IMR-90 (cell line): ENCODE measurements at regions not wholly inside any gene's neighbourhood (a gene's known extent, or its start where the extent isn't known, plus 50 kb on each side); places are given as distances from the start of the nearest gene placed in this dataset.
A peak's percentile ranks its signal among the peaks of the same experiment; 100 is the strongest.

Experiments
- ATAC-seq: fragments of 200-7000 bp; cut with Tn5 transposase; 2 replicates; pipeline ENCODE4 v1.9.1; 2020; ENCODE audit warnings: low read depth, mild to moderate bottlenecking, moderate library complexity
- BruUV-seq: library from RNA; stranded (reverse); fragments of 400-500 nt; replicated peaks from 2 replicates; lab custom pipeline; 2021; lab: Mats Ljungman, UMichigan
- CTCF ChIA-PET: fragments of 300-600 bp; formaldehyde crosslinking; extraction: SDS; loops from one replicate; lab custom pipeline; 2021; ENCODE audit warnings: antibody characterized with exemption; lab: Yijun Ruan, JAX
- POLR2A ChIA-PET: fragments of 300-600 bp; sonication (Branson Sonifier 250); formaldehyde crosslinking; loops from one replicate; lab custom pipeline; 2022; ENCODE audit warnings: antibody characterized with exemption; ENCODE audit not compliant: unreplicated experiment; lab: Charles Lee
- DNase-seq: peaks from one replicate; pipeline ENCODE4 v3.0.0; 2013
- H2AFZ ChIP-seq: replicated peaks from 2 replicates; pipeline ENCODE3; 2013; ENCODE audit warnings: low read length, mild to moderate bottlenecking; ENCODE audit not compliant: poor library complexity
- H2AK5ac ChIP-seq: 2 replicates; pipeline ENCODE4 v1.6.1; 2013; ENCODE audit warnings: low read depth, low read length, inconsistent platforms
- H2AK9ac ChIP-seq: replicated peaks from 2 replicates; pipeline ENCODE3; 2013; ENCODE audit warnings: mild to moderate bottlenecking, low read depth, low read length, moderate library complexity; ENCODE audit not compliant: poor library complexity
- H2BK120ac ChIP-seq: 2 replicates; pipeline ENCODE4 v1.6.1; 2013; ENCODE audit warnings: low read depth, low read length, inconsistent platforms
- H2BK15ac ChIP-seq: 3 replicates; pipeline ENCODE4 v1.6.1; 2013; ENCODE audit warnings: low read depth, low read length, inconsistent platforms
- H2BK20ac ChIP-seq: 2 replicates; pipeline ENCODE4 v1.6.1; 2013; ENCODE audit warnings: low read depth, mild to moderate bottlenecking, inconsistent platforms, low read length, moderate library complexity
- H2BK5ac ChIP-seq: 2 replicates; pipeline ENCODE4 v1.6.1; 2013; ENCODE audit warnings: mild to moderate bottlenecking, low read depth, low read length, inconsistent platforms; ENCODE audit not compliant: poor library complexity, severe bottlenecking
- H3K14ac ChIP-seq: replicated peaks from 2 replicates; pipeline ENCODE4 v1.6.1; 2013; ENCODE audit warnings: low read depth, low read length, inconsistent platforms
- H3K18ac ChIP-seq: 2 replicates; pipeline ENCODE4 v1.6.1; 2013; ENCODE audit warnings: low read depth, low read length, control low read depth
- H3K23ac ChIP-seq: 2 replicates; pipeline ENCODE4 v1.6.1; 2013; ENCODE audit warnings: low read depth, low read length, inconsistent platforms
- H3K27ac ChIP-seq: 2 replicates; pipeline ENCODE4 v1.5.1; 2013; ENCODE audit warnings: mild to moderate bottlenecking, control low read depth, low read length; ENCODE audit not compliant: insufficient read depth
- H3K27me3 ChIP-seq: 2 replicates; pipeline ENCODE4 v1.6.1; 2013; ENCODE audit warnings: low read length; ENCODE audit not compliant: control insufficient read depth, insufficient read depth
- H3K36me3 ChIP-seq: 2 replicates; pipeline ENCODE4 v1.6.1; 2013; ENCODE audit warnings: low read length, mixed read lengths; ENCODE audit not compliant: control insufficient read depth, insufficient read depth
- H3K4ac ChIP-seq: 2 replicates; pipeline ENCODE4 v1.6.1; 2013; ENCODE audit warnings: low read depth, low read length, inconsistent platforms
- H3K4me1 ChIP-seq: 2 replicates; pipeline ENCODE4 v1.6.1; 2013; ENCODE audit warnings: low read length, mixed read lengths; ENCODE audit not compliant: control insufficient read depth, insufficient read depth
- H3K4me2 ChIP-seq: 2 replicates; pipeline ENCODE4 v1.6.1; 2013; ENCODE audit warnings: low read depth, mild to moderate bottlenecking, control low read depth, low read length, moderate library complexity
- H3K4me3 ChIP-seq: 2 replicates; pipeline ENCODE4 v1.5.1; 2013; ENCODE audit warnings: low read depth, mild to moderate bottlenecking, control low read depth, low read length, moderate library complexity; ENCODE audit not compliant: insufficient read depth
- H3K56ac ChIP-seq: 2 replicates; pipeline ENCODE4 v1.6.1; 2013; ENCODE audit warnings: low read length, inconsistent platforms; ENCODE audit not compliant: insufficient read depth; ENCODE audit errors: extremely low read depth
- H3K79me1 ChIP-seq, 2 experiments: 2 replicates each; pipeline ENCODE4 v1.6.1; 2013; ENCODE audit warnings: low read length in 2 of 2, inconsistent platforms in 1 of 2, low read depth in 1 of 2
- H3K9ac ChIP-seq: 2 replicates; pipeline ENCODE4 v1.6.1; 2013; ENCODE audit warnings: low read depth, low read length, control low read depth
- H3K9me1 ChIP-seq: 2 replicates; pipeline ENCODE4 v1.6.1; 2013; ENCODE audit warnings: low read length, inconsistent platforms; ENCODE audit not compliant: insufficient read depth
- H3K9me3 ChIP-seq: 2 replicates; pipeline ENCODE4 v1.6.1; 2013; ENCODE audit warnings: low read length; ENCODE audit not compliant: control insufficient read depth, insufficient read depth
- H4K20me1 ChIP-seq: 2 replicates; pipeline ENCODE4 v1.6.1; 2013; ENCODE audit warnings: low read length, inconsistent platforms; ENCODE audit not compliant: insufficient read depth
- H4K5ac ChIP-seq: 2 replicates; pipeline ENCODE4 v1.6.1; 2013; ENCODE audit warnings: mild to moderate bottlenecking, low read depth, low read length, control low read depth
- H4K8ac ChIP-seq, 2 experiments: 2 replicates each; pipeline ENCODE4 v1.6.1; 2013; ENCODE audit warnings: low read depth in 2 of 2, low read length in 2 of 2, control low read depth in 1 of 2, inconsistent platforms in 1 of 2
- H4K91ac ChIP-seq: 2 replicates; pipeline ENCODE4 v1.6.1; 2013; ENCODE audit warnings: low read depth, low read length, inconsistent platforms; ENCODE audit not compliant: insufficient read depth
- BHLHE40 ChIP-seq: fragments of 150-350 bp; IDR thresholded peaks from 2 replicates; pipeline ENCODE4 v1.6.1; 2016; ENCODE audit warnings: mild to moderate bottlenecking, low read depth, low read length
- CEBPB ChIP-seq: IDR thresholded peaks from 2 replicates; pipeline ENCODE4 v1.6.1; 2012; ENCODE audit warnings: low read depth, low read length, improper control_type of control experiment
- CHD1 ChIP-seq: IDR thresholded peaks from 2 replicates; pipeline ENCODE4 v1.6.1; 2012; ENCODE audit warnings: low read depth, low read length, improper control_type of control experiment
- CTCF ChIP-seq: conservative IDR thresholded peaks from 2 replicates; pipeline ENCODE4 v1.5.1; 2012; ENCODE audit warnings: mild to moderate bottlenecking, low read depth, low read length, improper control_type of control experiment
- ELK1 ChIP-seq: fragments of 150-350 bp; IDR thresholded peaks from 2 replicates; pipeline ENCODE4 v1.6.1; 2016; ENCODE audit warnings: low read depth, mild to moderate bottlenecking, low read length, moderate library complexity, borderline replicate concordance
- FOS ChIP-seq: fragments of 150-350 bp; IDR thresholded peaks from 2 replicates; pipeline ENCODE4 v1.6.1; 2016; ENCODE audit warnings: low read depth, low read length
- MAFK ChIP-seq: IDR thresholded peaks from 2 replicates; pipeline ENCODE4 v1.6.1; 2012; ENCODE audit warnings: low read depth, low read length, improper control_type of control experiment
- MXI1 ChIP-seq: IDR thresholded peaks from 2 replicates; pipeline ENCODE4 v1.6.1; 2012; ENCODE audit warnings: low read depth, mild to moderate bottlenecking, low read length, moderate library complexity, borderline replicate concordance
- NFE2L2 ChIP-seq: fragments of 150-350 bp; IDR thresholded peaks from 2 replicates; pipeline ENCODE4 v1.6.1; 2016; ENCODE audit warnings: low read depth, mild to moderate bottlenecking, low read length
- POLR2A ChIP-seq: IDR thresholded peaks from 2 replicates; pipeline ENCODE4 v1.6.1; 2012; ENCODE audit warnings: mild to moderate bottlenecking, low read depth, low read length
- RAD21 ChIP-seq: IDR thresholded peaks from 2 replicates; pipeline ENCODE4 v1.6.1; 2012; ENCODE audit warnings: low read length, improper control_type of control experiment
- RCOR1 ChIP-seq: IDR thresholded peaks from 2 replicates; pipeline ENCODE4 v1.6.1; 2012; ENCODE audit warnings: mild to moderate bottlenecking, low read length, improper control_type of control experiment; ENCODE audit not compliant: insufficient replicate concordance
- RFX5 ChIP-seq: IDR thresholded peaks from 2 replicates; pipeline ENCODE4 v1.8.0; 2012; ENCODE audit warnings: low read depth, mild to moderate bottlenecking, low read length, moderate library complexity
- SMC3 ChIP-seq: fragments of 150-350 bp; IDR thresholded peaks from 2 replicates; pipeline ENCODE4 v1.6.1; 2016; ENCODE audit warnings: low read depth, mild to moderate bottlenecking, antibody characterized with exemption, low read length, moderate library complexity
- dilution Hi-C: fragments of 300-500 bp; cut with HindIII; formaldehyde crosslinking; loops from one replicate; pipeline ENCODE4 v1.14.3; 2018; ENCODE audit warnings: low sequenced_read_pairs; ENCODE audit not compliant: unreplicated experiment
- in situ Hi-C: fragments of 300-500 bp; cut with MboI; formaldehyde crosslinking; loops from 3 replicates; pipeline ENCODE4 v1.14.3; 2019; ENCODE audit warnings: low sequenced_read_pairs, inconsistent platforms, mixed read lengths
- intact Hi-C: fragments of 100-400 bp; cut with micrococcal nuclease; formaldehyde crosslinking; loops from 2 replicates; pipeline ENCODE4 v1.10.0; 2022

- H3K9me1 ChIP-seq = no peaks in the 10 kb centered on the region
- intact Hi-C loops (no loop called here), in situ Hi-C loops (no loop called here), dilution Hi-C loops (no loop called here)
- no peak overlapping the region for H3K4me2 ChIP-seq
- no peak overlapping the region for H3K27ac ChIP-seq
- no peaks in the 10 kb centered on the region for H3K27me3 ChIP-seq
- peaks cover 5% of the 10 kb centered on the region for H3K4me1 ChIP-seq
- H3K9ac ChIP-seq = no peak overlapping the region
- H3K79me1 ChIP-seq = no peaks in the 10 kb centered on the region
- H3K56ac ChIP-seq = no peak overlapping the region
- H2BK15ac ChIP-seq = no peak overlapping the region
- H3K9me3 ChIP-seq = no peaks in the 10 kb centered on the region
- H2AK9ac ChIP-seq = no peak overlapping the region
- no peak overlapping the region for H4K8ac ChIP-seq
- H3K18ac ChIP-seq = no peak overlapping the region
- DNase-seq (peak; percentile 3), ATAC-seq (peak; percentile 44; the same call in 1 of the 2 replicates)
- no peak overlapping the region for H2AK5ac ChIP-seq
- H2AFZ ChIP-seq = no peak overlapping the region
- H4K5ac ChIP-seq = no peak overlapping the region
- no peak overlapping the region for H3K4me3 ChIP-seq
- no peak overlapping the region for H4K91ac ChIP-seq
- no peak for TF ChIP-seq RCOR1
- no peak for TF ChIP-seq NFE2L2
- TF ChIP-seq FOS = no peak
- TF ChIP-seq SMC3 = no peak
- TF ChIP-seq ELK1 = no peak
- TF ChIP-seq RFX5 = no peak
- no peak for TF ChIP-seq MAFK
- no peak for TF ChIP-seq RAD21
- no peak for TF ChIP-seq BHLHE40
- no peak for TF ChIP-seq CHD1
- no peak for TF ChIP-seq MXI1
- no peak for TF ChIP-seq POLR2A
- no peak for TF ChIP-seq CEBPB
- no peak for TF ChIP-seq CTCF
- no peak overlapping the region for H3K14ac ChIP-seq
- no peak overlapping the region for H3K23ac ChIP-seq
- no peak overlapping the region for H3K4ac ChIP-seq
- no peak overlapping the region for H2BK20ac ChIP-seq
- no peaks in the 10 kb centered on the region for H3K36me3 ChIP-seq
- ChIA-PET POLR2A (no interaction called here), CTCF (no interaction called here)
- BruUV-seq = no TSS peak
- no peaks in the 10 kb centered on the region for H4K20me1 ChIP-seq
- H2BK5ac ChIP-seq = no peak overlapping the region
- H2BK120ac ChIP-seq = no peak overlapping the region
Measured at GRCh38 chr4:117817301-117817700, 217.0 kb upstream of the NDST3 start.
